Transverse colon (tissue), 4 donors: ENCODE measurements at regions not wholly inside any gene's neighbourhood (a gene's known extent, or its start where the extent isn't known, plus 50 kb on each side); places are given as distances from the start of the nearest gene placed in this dataset.

Source experiments
- DNase-seq: peaks from one replicate; pipeline ENCODE4 v3.0.0-alpha.2; 2019
- H3K27ac ChIP-seq, 4 donors: fragments of 200-600 bp; sonication (generic); 2 replicates each; pipeline ENCODE4 v1.5.1; 2016 to 2018; ENCODE audit warnings: inconsistent platforms in 4 of 4
- H3K27me3 ChIP-seq: fragments of 200-600 bp; sonication (generic); 2 replicates; pipeline ENCODE4 v1.5.1; 2017; ENCODE audit warnings: inconsistent platforms
- H3K36me3 ChIP-seq, 4 donors: fragments of 200-600 bp; sonication (generic); 2 replicates each; pipeline ENCODE4 v1.5.1; 2017 to 2019; ENCODE audit warnings: inconsistent platforms in 4 of 4
- H3K4me1 ChIP-seq, 4 donors: fragments of 200-600 bp; sonication (generic); 2 replicates each; pipeline ENCODE4 v1.5.1; 2017 to 2020; ENCODE audit warnings: inconsistent platforms in 4 of 4
- H3K4me3 ChIP-seq, 4 donors: fragments of 200-600 bp; sonication (generic); 1 replicate in 1 of 4; 2 replicates in 3 of 4; pipeline versions ENCODE4 v1.5.1 to v1.6.1; 2017 to 2019; ENCODE audit warnings: inconsistent platforms in 4 of 4
- H3K9me3 ChIP-seq, 2 donors: fragments of 200-600 bp; sonication (generic); 2 replicates each; pipeline ENCODE4 v1.5.1; 2017 to 2019; ENCODE audit warnings: inconsistent platforms in 2 of 2
- CTCF ChIP-seq, 5 experiments: fragments of 200-600 bp in 3 of 5; fragments of 450-650 bp in 2 of 5; sonication (generic) in 3 of 5; IDR thresholded peaks; 1 replicate in 2 of 5; 2 replicates in 3 of 5; pipeline ENCODE4 v1.5.1; 2016 to 2017; ENCODE audit warnings: antibody characterized with exemption in 5 of 5, inconsistent platforms in 3 of 5, mild to moderate bottlenecking in 2 of 5, moderate library complexity in 1 of 5
- EP300 ChIP-seq: sonication (generic); formaldehyde crosslinking; IDR thresholded peaks from one replicate; pipeline ENCODE4 v1.6.1; 2017; ENCODE audit warnings: antibody characterized with exemption, low read depth
- POLR2A ChIP-seq: fragments of 450-650 bp; IDR thresholded peaks from one replicate; pipeline ENCODE4 v1.6.1; 2016; ENCODE audit warnings: antibody characterized with exemption, mild to moderate bottlenecking, moderate library complexity
- POLR2AphosphoS5 ChIP-seq, 3 donors: sonication (generic); formaldehyde crosslinking; IDR thresholded peaks; one replicate each; pipeline ENCODE4 v1.6.1; 2016; ENCODE audit warnings: antibody characterized with exemption in 3 of 3
- WGBS, 2 donors: methylation state at CpG; one replicate each; pipeline ENCODE4 v1.1.5; 2018; ENCODE audit warnings: low coverage in 1 of 2; 5-methylcytosine and 5-hydroxymethylcytosine counted together
- in situ Hi-C, 4 donors: fragments of 200-750 bp; cut with MboI; loops; one replicate each; pipeline versions ENCODE4 v1.15.0 to v1.15.1; 2017; ENCODE audit warnings: low sequenced_read_pairs in 3 of 4, low pct_ligation_motif_present in 1 of 4, low pct_unique_long_range_greater_than_20kb in 1 of 4
- intact Hi-C: fragments of 100-400 bp; cut with DNase I; formaldehyde crosslinking; loops from one replicate; pipeline ENCODE4 v1.15.1; 2023; ENCODE audit warnings: low total_unique reads

DNA sequence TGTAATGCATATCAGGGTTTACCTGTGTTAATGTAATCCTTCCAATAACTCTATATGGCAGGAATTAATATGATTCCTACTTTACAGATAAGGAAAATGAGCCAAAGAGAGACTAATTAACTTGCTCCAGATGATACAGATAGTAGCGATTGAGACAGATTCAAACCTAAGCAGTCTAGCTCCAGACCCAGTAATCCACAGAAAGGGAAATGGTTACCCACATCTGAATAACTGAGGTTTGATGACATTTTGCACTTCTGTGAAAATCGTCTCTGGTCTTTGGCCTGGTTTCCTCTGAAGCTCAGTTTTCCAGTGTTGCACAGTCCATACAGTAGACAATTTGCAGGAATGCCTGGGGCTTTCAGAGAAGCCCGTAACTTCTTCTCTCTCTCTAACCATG is 177.1 kb upstream of the UMPS start:
- Histone ChIP-seq H3K4me3 (no peak overlapping the region), H3K36me3 (no peaks in the 10 kb centered on the region), H3K9me3 (no peaks in the 10 kb centered on the region), H3K4me1 (peaks cover 0 to 46% (median 20%) of the 10 kb centered on the region in 4 donors), H3K27me3 (no peaks in the 10 kb centered on the region), H3K27ac (no peak overlapping the region)
- no peak for DNase-seq
- TF ChIP-seq POLR2AphosphoS5 (IDR thresholded peaks at IDR 0.05) = no peak
- no peak for TF ChIP-seq EP300
- TF ChIP-seq CTCF (IDR thresholded peaks at IDR 0.05) = no peak
- TF ChIP-seq POLR2A = no peak
- in situ Hi-C loops = loop anchor here in 2 of 4 donors (10.0 to 25.0 kb wide), 2 partner anchors 58 to 359 kb away; no protein-coding TSS in a partner anchor
- 61 to 66% methylated on average over 3 of the region's 3 CpGs for WGBS, 2 donors
- intact Hi-C loops = no loop called here

GRCh38 chr3:124556636-124557035 is 173.6 kb upstream of the UMPS start:
- H3K4me1 ChIP-seq = peaks cover 4 to 56% (median 32%) of the 10 kb centered on the region in 4 donors
- no peaks in the 10 kb centered on the region for H3K9me3 ChIP-seq
- H3K27me3 ChIP-seq = no peaks in the 10 kb centered on the region
- H3K36me3 ChIP-seq = no peaks in the 10 kb centered on the region
- no peak for DNase-seq
- H3K4me3 ChIP-seq = no peak overlapping the region
- intact Hi-C loops = no loop called here
- in situ Hi-C loops = loop anchor here in 2 of 4 donors (10.0 to 25.0 kb wide), 2 partner anchors 62 to 356 kb away; no protein-coding TSS in a partner anchor
- TF ChIP-seq POLR2AphosphoS5 (IDR thresholded peaks at IDR 0.05) = no peak
- no peak for TF ChIP-seq EP300
- no peak for TF ChIP-seq POLR2A
- H3K27ac ChIP-seq = no peak overlapping the region
- WGBS, 2 donors = 31 to 44% methylated on average over 2 of the region's 2 CpGs

DNA sequence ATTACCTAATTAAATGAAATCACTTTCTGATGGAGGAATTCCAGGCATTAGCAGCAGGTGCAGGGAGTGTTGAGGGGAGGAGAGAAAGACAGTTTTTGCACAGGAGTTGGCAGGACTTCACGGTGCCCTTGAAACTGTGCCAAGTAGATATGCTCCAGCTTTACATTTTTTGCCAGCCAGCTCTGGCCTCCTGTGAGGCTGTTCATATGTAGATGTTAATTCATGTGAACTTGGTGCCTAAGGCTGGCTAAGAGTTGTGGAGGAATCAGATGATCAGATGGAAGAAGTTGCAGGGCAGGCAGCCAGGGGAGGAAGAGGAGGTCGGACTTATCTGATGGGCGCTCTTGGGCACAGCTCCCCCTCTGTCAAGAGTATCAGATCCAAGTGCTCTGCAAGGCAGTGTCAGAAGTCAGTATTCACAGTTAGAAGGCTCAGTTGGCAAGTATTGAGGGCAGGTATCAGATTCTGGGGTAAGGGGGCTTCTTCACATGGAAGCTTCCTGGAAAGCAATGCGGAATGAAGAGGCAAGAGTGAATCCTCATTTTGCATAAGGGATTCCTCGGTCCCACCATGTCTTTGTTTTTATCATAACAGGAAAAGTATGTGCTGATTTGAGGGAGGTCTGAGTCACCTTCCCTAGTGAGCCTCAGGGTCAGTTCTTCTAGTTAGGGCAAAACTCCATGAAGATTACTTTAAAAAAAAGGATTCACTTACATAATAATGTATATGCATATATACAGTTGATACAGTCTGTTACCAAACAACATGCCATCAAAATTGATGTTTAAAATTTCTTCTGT is 172.6 kb upstream of the UMPS start:
- peak; percentile 21 for DNase-seq
- Histone ChIP-seq H3K9me3 (no peaks in the 10 kb centered on the region), H3K4me3 (no peak overlapping the region), H3K27me3 (no peaks in the 10 kb centered on the region), H3K36me3 (no peaks in the 10 kb centered on the region), H3K4me1 (peaks cover 4 to 46% (median 24%) of the 10 kb centered on the region in 4 donors), H3K27ac (no peak overlapping the region)
- 51 to 80% methylated on average over 1 to 5 of the region's 5 CpGs for WGBS, 2 donors
- no peak for TF ChIP-seq POLR2A
- TF ChIP-seq CTCF (IDR thresholded peaks at IDR 0.05) = no peak
- TF ChIP-seq EP300 = no peak
- TF ChIP-seq POLR2AphosphoS5 (IDR thresholded peaks at IDR 0.05) = no peak
- in situ Hi-C loops = loop anchor here in 2 of 4 donors (10.0 to 25.0 kb wide), 2 partner anchors 63 to 355 kb away; no protein-coding TSS in a partner anchor
- intact Hi-C loops = no loop called here

GRCh38 chr3:124558991-124559845 is 171.0 kb upstream of the UMPS start:
- peak; percentile 10 to 42 (median 34) for TF ChIP-seq POLR2AphosphoS5 (IDR thresholded peaks at IDR 0.05)
- no peak for TF ChIP-seq CTCF (IDR thresholded peaks at IDR 0.05)
- Histone ChIP-seq H3K4me3 (no peak overlapping the region), H3K27ac (peak overlapping the region; percentile 39 to 49 (median 42)), H3K4me1 (peaks cover 4 to 32% (median 18%) of the 10 kb centered on the region in 4 donors), H3K36me3 (no peaks in the 10 kb centered on the region), H3K27me3 (no peaks in the 10 kb centered on the region), H3K9me3 (no peaks in the 10 kb centered on the region)
- in situ Hi-C loops = loop anchor here in 2 of 4 donors (10.0 to 25.0 kb wide), 2 partner anchors 64 to 353 kb away; no protein-coding TSS in a partner anchor
- WGBS, 2 donors = 51 to 75% methylated on average over 4 to 8 of the region's 8 CpGs
- intact Hi-C loops = no loop called here
- peak; percentile 79 for DNase-seq
